HepG2 (cell line): ENCODE measurements at regions not wholly inside any gene's neighbourhood (a gene's known extent, or its start where the extent isn't known, plus 50 kb on each side); places are given as distances from the start of the nearest gene placed in this dataset.

ENCODE experiments used
- ATAC-seq: fragments of 200-7000 bp; cut with Tn5 transposase; 3 replicates; pipeline ENCODE4 v1.9.1; 2020; ENCODE audit warnings: mild to moderate bottlenecking, moderate library complexity
- BruUV-seq: library from RNA; stranded (reverse); fragments of 400-500 nt; replicated peaks from 2 replicates; lab custom pipeline; 2021; lab: Mats Ljungman, UMichigan
- CTCF ChIA-PET: fragments of 300-600 bp; formaldehyde crosslinking; extraction: SDS; loops from one replicate; lab custom pipeline; 2021; ENCODE audit warnings: low total read pairs, inconsistent platforms, low intra/inter-chr PET ratio; lab: Yijun Ruan, JAX
- POLR2A ChIA-PET: fragments of 350-600 bp; sonication (Branson Sonifier 250); formaldehyde crosslinking; loops from one replicate; lab custom pipeline; 2020; ENCODE audit warnings: antibody characterized with exemption, inconsistent platforms; lab: Yijun Ruan, JAX
- DNase-seq: peaks from one replicate; pipeline ENCODE4 v3.0.0-alpha.2; 2015; ENCODE audit warnings: low spot score
- FAIRE-seq: peaks from 3 replicates; lab custom pipeline; 2011; peaks lifted over from hg19 to GRCh38; lab: Jason Lieb, UNC
- H2AFZ ChIP-seq: one replicate; pipeline ENCODE4 v1.6.1; 2011; ENCODE audit warnings: low read length, inconsistent platforms
- H3K27ac ChIP-seq: fragments of 300-600 bp; 3 replicates; pipeline ENCODE4 v1.8.0; 2011; ENCODE audit warnings: mixed run types, mild to moderate bottlenecking, mixed read lengths, low read length, inconsistent platforms; ENCODE audit not compliant: insufficient read depth; ENCODE audit errors: extremely low read length
- H3K27me3 ChIP-seq, 2 experiments: fragments of 200-600 bp in 1 of 2; 2 replicates in 1 of 2; 3 replicates in 1 of 2; pipeline versions ENCODE4 v1.6.0 to v1.8.0; 2011; ENCODE audit warnings: low read length in 2 of 2, mild to moderate bottlenecking in 2 of 2, moderate library complexity in 2 of 2, inconsistent platforms in 1 of 2; ENCODE audit not compliant: insufficient read depth in 2 of 2, control insufficient read depth in 1 of 2
- H3K36me3 ChIP-seq, 2 experiments: fragments of 200-600 bp in 1 of 2; replicated peaks in 1 of 2; 2 replicates in 1 of 2; 3 replicates in 1 of 2; pipeline versions ENCODE4 v1.5.1 to v1.8.0; 2011; ENCODE audit warnings: low read length in 2 of 2, inconsistent platforms in 1 of 2; ENCODE audit not compliant: insufficient read depth in 2 of 2, control insufficient read depth in 1 of 2
- H3K4me1 ChIP-seq: 2 replicates; pipeline ENCODE4 v1.5.1; 2012; ENCODE audit warnings: low read length, inconsistent platforms; ENCODE audit not compliant: insufficient read depth
- H3K4me2 ChIP-seq: 2 replicates; pipeline ENCODE4 v1.6.0; 2011; ENCODE audit warnings: low read depth, low read length, inconsistent platforms
- H3K4me3 ChIP-seq, 3 experiments: fragments of 200-600 bp in 1 of 3; sonication (generic), shearing (Covaris generic) in 1 of 3; replicated peaks in 1 of 3; 2 replicates each; pipeline ENCODE4 v1.5.1; 2011 to 2016; ENCODE audit warnings: low read length in 3 of 3, inconsistent platforms in 2 of 3, low read depth in 2 of 3, mild to moderate bottlenecking in 2 of 3, control low read depth in 1 of 3, mixed read lengths in 1 of 3; ENCODE audit not compliant: insufficient read depth in 1 of 3
- H3K79me2 ChIP-seq: one replicate; pipeline ENCODE4 v1.6.1; 2011; ENCODE audit warnings: low read length, inconsistent platforms; ENCODE audit not compliant: insufficient read depth
- H3K9ac ChIP-seq: 2 replicates; pipeline ENCODE4 v1.6.0; 2011; ENCODE audit warnings: mild to moderate bottlenecking, low read depth, low read length, inconsistent platforms; ENCODE audit not compliant: insufficient read depth
- H3K9me3 ChIP-seq: 2 replicates; pipeline ENCODE4 v1.5.1; 2012; ENCODE audit warnings: mild to moderate bottlenecking, low read length
- H4K20me1 ChIP-seq: 2 replicates; pipeline ENCODE4 v1.6.0; 2011; ENCODE audit warnings: inconsistent platforms, mild to moderate bottlenecking, low read length, moderate library complexity; ENCODE audit not compliant: insufficient read depth
- HNRNPLL ChIP-seq: fragments of 200-400 bp; formaldehyde crosslinking; IDR thresholded peaks from 2 replicates; pipeline ENCODE4 v1.6.1; 2017; ENCODE audit warnings: mild to moderate bottlenecking, low read depth, low read length; ENCODE audit not compliant: poor library complexity, severe bottlenecking
- ZNF101 ChIP-seq: sonication (generic); formaldehyde crosslinking; IDR thresholded peaks from 2 replicates; pipeline ENCODE4 v1.4.0; 2020; ENCODE audit warnings: mild to moderate bottlenecking, low read depth, missing genetic modification reagents, borderline replicate concordance
- WGBS: methylation state at CpG from one replicate; pipeline ENCODE4 v1.1.6; 2017; ENCODE audit warnings: low lambda C conversion rate; 5-methylcytosine and 5-hydroxymethylcytosine counted together
- in situ Hi-C: cut with HindIII; loops from 2 replicates; pipeline ENCODE4 v1.10.0; 2017; ENCODE audit warnings: low pct_unique_long_range_greater_than_20kb; ENCODE audit not compliant: extremely low pct_ligation_motif_present
- intact Hi-C: fragments of 100-400 bp; cut with micrococcal nuclease; formaldehyde crosslinking; loops from one replicate; pipeline ENCODE4 v1.10.0; 2022; ENCODE audit not compliant: unreplicated experiment
- small RNA-seq, 3 experiments: library from RNA; depleted of rRNA; stranded (forward); fragments of <200 nt; gene quantifications; one replicate each; pipeline ENCODE3, GENCODE V24; 2012; ENCODE audit warnings: low read depth in 2 of 3, low replicate concordance in 1 of 3; ENCODE audit not compliant: insufficient read length in 3 of 3, insufficient read depth in 2 of 3

- Histone ChIP-seq H3K36me3 (no peaks in the 10 kb centered on the region), H3K4me1 (no peaks in the 10 kb centered on the region), H3K9me3 (no peaks in the 10 kb centered on the region), H3K27me3 (no peaks in the 10 kb centered on the region), H3K4me2 (no peak overlapping the region), H3K9ac (no peak overlapping the region), H2AFZ (no peak overlapping the region), H3K79me2 (no peaks in the 10 kb centered on the region), H4K20me1 (no peaks in the 10 kb centered on the region), H3K27ac (no peak overlapping the region), H3K4me3 (no peak overlapping the region)
- intact Hi-C loops, result no loop called here
- DNase-seq, result no peak
- 2% methylated on average over 4 of the region's 4 CpGs for WGBS
- ChIA-PET POLR2A (no interaction called here), CTCF (no interaction called here)
- in situ Hi-C loops, result no loop called here
- FAIRE-seq, result no peak
- BruUV-seq, result no TSS peak
- TF ChIP-seq ZNF101, result no peak
- ATAC-seq, result no peak
Observed at GRCh38 chr20:54706581-54706980, 231.2 kb downstream of the DOK5 start.

- WGBS, result 20% methylated on average over 6 of the region's 6 CpGs
- no peak overlapping the region for H3K27ac ChIP-seq
- no peaks in the 10 kb centered on the region for H3K4me1 ChIP-seq
- ATAC-seq, result no peak
- ChIA-PET POLR2A (no interaction called here), CTCF (no interaction called here)
- intact Hi-C loops, result no loop called here
- no peak overlapping the region for H3K4me3 ChIP-seq
- no peaks in the 10 kb centered on the region for H3K79me2 ChIP-seq
- in situ Hi-C loops, result no loop called here
- H3K27me3 ChIP-seq, result no peaks in the 10 kb centered on the region
- TF ChIP-seq HNRNPLL, result no peak
- no peak for DNase-seq
- H3K9me3 ChIP-seq, result no peaks in the 10 kb centered on the region
- no peaks in the 10 kb centered on the region for H3K36me3 ChIP-seq
- no peak overlapping the region for H3K9ac ChIP-seq
- FAIRE-seq, result no peak
- H2AFZ ChIP-seq, result no peak overlapping the region
- BruUV-seq, result no TSS peak
- no peak overlapping the region for H3K4me2 ChIP-seq
- H4K20me1 ChIP-seq, result no peaks in the 10 kb centered on the region
Observed at GRCh38 chr20:54704032-54704635, 228.7 kb downstream of the DOK5 start.

Small RNA genes in the stretch of these regions (small RNA-seq; reads per million reads assigned to genes)
- 0 reads per million in 3 experiments for gene RNU4ATAC7P
